ENCODE measurements at regions not wholly inside any gene's neighbourhood (a gene's known extent, or its start where the extent isn't known, plus 50 kb on each side); places are given as distances from the start of the nearest gene placed in this dataset.

DNA sequence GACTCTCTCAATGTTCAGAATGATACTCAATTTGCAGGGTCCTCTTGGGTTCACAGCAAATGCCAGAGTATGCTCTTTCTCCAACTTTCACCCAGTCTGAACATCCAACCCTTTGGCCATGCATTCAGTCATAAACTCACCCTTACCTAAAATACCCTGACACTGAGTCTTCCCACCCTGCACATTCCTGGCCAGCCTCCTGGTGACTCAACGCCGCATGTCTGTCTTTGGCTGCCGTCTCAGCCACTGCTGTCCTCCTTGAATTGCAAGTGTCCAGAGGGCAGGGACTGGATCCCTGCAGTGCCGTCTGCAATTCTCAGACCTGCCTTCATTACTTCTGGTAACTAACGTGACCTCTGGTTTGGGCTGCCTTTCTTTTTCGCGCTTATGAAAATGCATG is 593.4 kb downstream of the QKI start:
- no peaks in the 10 kb centered on the region for H3K27me3 ChIP-seq
- H3K4me3 ChIP-seq: no peak overlapping the region
- no peaks in the 10 kb centered on the region for H3K9me3 ChIP-seq
- H3K36me3 ChIP-seq: no peaks in the 10 kb centered on the region
- 81% methylated on average over 7 of the region's 7 CpGs for WGBS
- no peak for DNase-seq (ENCODE audit: extremely low spot score)
- H3K4me1 ChIP-seq: peaks cover 0 to 8% (median 2%) of the 10 kb centered on the region in 4 donors
- intact Hi-C loops (cut with DNase I): no loop called here
- no peak overlapping the region for H3K27ac ChIP-seq (replicated peaks in 1 of 4)
- TF ChIP-seq CTCF (IDR thresholded peaks at IDR 0.05) (no peak), POLR2A (IDR thresholded peaks at IDR 0.05; ENCODE audit: low read depth) (no peak), POLR2AphosphoS5 (IDR thresholded peaks at IDR 0.05) (no peak), EP300 (IDR thresholded peaks at IDR 0.05) (no peak)

DNA sequence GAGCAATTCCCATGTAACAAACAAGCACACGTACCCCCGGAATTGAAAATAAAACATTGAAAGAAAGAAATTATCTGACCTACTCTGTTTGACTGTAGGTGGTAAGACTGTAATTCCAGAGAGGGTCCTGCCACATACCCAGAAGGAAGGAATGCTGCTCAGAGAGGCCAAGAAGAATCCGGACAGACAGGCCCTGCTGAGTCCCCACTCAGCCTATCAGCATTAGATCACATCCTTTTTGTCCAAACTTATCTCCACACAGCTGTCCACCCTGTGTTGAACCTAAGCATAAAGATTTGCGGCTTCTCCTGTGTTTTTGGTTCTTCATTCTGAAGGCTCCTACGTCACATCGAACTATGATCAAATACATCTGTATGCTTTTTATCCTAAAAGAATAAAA is 591.9 kb downstream of the QKI start:
- H3K4me1 ChIP-seq: peaks cover 0 to 8% (median 2%) of the 10 kb centered on the region in 4 donors
- no peaks in the 10 kb centered on the region for H3K36me3 ChIP-seq
- H3K4me3 ChIP-seq: no peak overlapping the region
- intact Hi-C loops (cut with DNase I): no loop called here
- no peak for TF ChIP-seq POLR2A (IDR thresholded peaks at IDR 0.05; ENCODE audit: low read depth)
- TF ChIP-seq EP300 (IDR thresholded peaks at IDR 0.05): no peak
- no peak for TF ChIP-seq POLR2AphosphoS5 (IDR thresholded peaks at IDR 0.05)
- WGBS: 89% methylated on average over 6 of the region's 6 CpGs
- no peaks in the 10 kb centered on the region for H3K9me3 ChIP-seq
- DNase-seq (ENCODE audit: extremely low spot score): no peak
- no peaks in the 10 kb centered on the region for H3K27me3 ChIP-seq
- no peak overlapping the region for H3K27ac ChIP-seq (replicated peaks in 1 of 4)

- no peaks in the 10 kb centered on the region for H3K36me3 ChIP-seq
- no peak overlapping the region for H3K27ac ChIP-seq (replicated peaks in 1 of 4)
- H3K9me3 ChIP-seq: no peaks in the 10 kb centered on the region
- TF ChIP-seq POLR2AphosphoS5 (IDR thresholded peaks at IDR 0.05) (no peak), CTCF (IDR thresholded peaks at IDR 0.05) (no peak), EP300 (IDR thresholded peaks at IDR 0.05) (no peak), POLR2A (IDR thresholded peaks at IDR 0.05; ENCODE audit: low read depth) (no peak)
- DNase-seq (ENCODE audit: extremely low spot score): no peak
- intact Hi-C loops (cut with DNase I): no loop called here
- no peaks in the 10 kb centered on the region for H3K4me1 ChIP-seq
- no peaks in the 10 kb centered on the region for H3K27me3 ChIP-seq
- no peak overlapping the region for H3K4me3 ChIP-seq
- WGBS: 57% methylated on average over 4 of the region's 4 CpGs
Measured at GRCh38 chr6:164005004-164005711, 590.6 kb downstream of the QKI start.

GRCh38 chr6:164000276-164000675 is 585.8 kb downstream of the QKI start:
- no peaks in the 10 kb centered on the region for H3K9me3 ChIP-seq
- no peak overlapping the region for H3K27ac ChIP-seq (replicated peaks in 1 of 4)
- intact Hi-C loops (cut with DNase I): no loop called here
- no peak for TF ChIP-seq POLR2A (IDR thresholded peaks at IDR 0.05; ENCODE audit: low read depth)
- no peak for TF ChIP-seq CTCF (IDR thresholded peaks at IDR 0.05)
- TF ChIP-seq EP300 (IDR thresholded peaks at IDR 0.05): no peak
- TF ChIP-seq POLR2AphosphoS5 (IDR thresholded peaks at IDR 0.05): no peak
- no peaks in the 10 kb centered on the region for H3K27me3 ChIP-seq
- DNase-seq (ENCODE audit: extremely low spot score): no peak
- 90% methylated on average over 4 of the region's 4 CpGs for WGBS
- no peaks in the 10 kb centered on the region for H3K36me3 ChIP-seq
- no peak overlapping the region for H3K4me3 ChIP-seq
- H3K4me1 ChIP-seq: no peaks in the 10 kb centered on the region

DNA sequence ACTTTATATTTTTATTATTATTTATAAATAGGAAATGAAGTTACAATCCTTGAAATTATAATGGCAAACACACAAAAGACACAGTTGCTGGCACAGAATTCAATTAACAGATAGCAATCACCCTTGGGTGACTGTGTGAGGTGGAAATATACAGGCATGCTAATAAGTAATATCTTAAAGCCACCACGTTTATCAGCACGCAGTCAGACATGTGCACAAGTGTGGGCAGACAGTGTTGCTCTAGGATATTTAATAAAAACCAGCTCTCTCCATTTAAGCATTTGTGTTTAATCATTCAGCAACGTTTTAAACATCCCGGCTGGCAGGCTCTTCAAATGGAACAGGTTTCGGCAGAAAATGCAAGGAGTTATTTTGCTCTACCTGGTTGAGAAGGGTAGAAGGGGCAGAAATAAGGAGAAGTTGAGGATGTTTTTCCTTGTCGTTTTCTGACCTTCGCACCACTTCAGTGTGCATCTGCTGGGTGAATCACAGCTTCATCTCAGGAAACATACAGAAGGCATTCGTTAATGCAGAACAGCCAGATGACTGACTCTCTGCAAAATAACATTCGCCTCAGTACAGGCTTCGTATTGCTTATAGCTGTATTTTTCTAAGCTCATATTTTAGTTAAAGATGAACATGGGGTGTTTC is 585.1 kb downstream of the QKI start:
- no peaks in the 10 kb centered on the region for H3K9me3 ChIP-seq
- no peak overlapping the region for H3K27ac ChIP-seq (replicated peaks in 1 of 4)
- no peaks in the 10 kb centered on the region for H3K27me3 ChIP-seq
- no peaks in the 10 kb centered on the region for H3K36me3 ChIP-seq
- TF ChIP-seq POLR2A (IDR thresholded peaks at IDR 0.05; ENCODE audit: low read depth): no peak
- TF ChIP-seq EP300 (IDR thresholded peaks at IDR 0.05): no peak
- TF ChIP-seq POLR2AphosphoS5 (IDR thresholded peaks at IDR 0.05): no peak
- no peak for TF ChIP-seq CTCF (IDR thresholded peaks at IDR 0.05)
- no peak for DNase-seq (ENCODE audit: extremely low spot score)
- H3K4me1 ChIP-seq: no peaks in the 10 kb centered on the region
- intact Hi-C loops (cut with DNase I): no loop called here
- no peak overlapping the region for H3K4me3 ChIP-seq
- WGBS: 61% methylated on average over 10 of the region's 10 CpGs

Measured in esophagus muscularis mucosa (tissue), 4 donors.